Gastrocnemius medialis (tissue), 4 donors: ENCODE measurements at regions not wholly inside any gene's neighbourhood (a gene's known extent, or its start where the extent isn't known, plus 50 kb on each side); places are given as distances from the start of the nearest gene placed in this dataset.

Experiments
- ATAC-seq, 2 donors: fragments of 150-250 bp; one replicate each; pipeline ENCODE4 v1.9.1; 2016
- DNase-seq, 2 donors: peaks; one replicate each; pipeline ENCODE4 v3.0.0-alpha.2; 2019
- H3K27ac ChIP-seq, 4 donors: fragments of 200-600 bp; sonication (generic); 1 replicate in 1 of 4; 2 replicates in 3 of 4; pipeline ENCODE4 v1.5.1; 2016 to 2018; ENCODE audit warnings: mild to moderate bottlenecking in 2 of 4, moderate library complexity in 1 of 4
- H3K27me3 ChIP-seq, 3 donors: fragments of 200-600 bp; sonication (generic) in 2 of 3; 1 replicate in 1 of 3; 2 replicates in 2 of 3; pipeline versions ENCODE4 v1.5.1 to v1.6.0; 2016 to 2019; ENCODE audit warnings: mild to moderate bottlenecking in 1 of 3, moderate library complexity in 1 of 3
- H3K36me3 ChIP-seq, 2 donors: fragments of 200-600 bp; sonication (generic) in 1 of 2; one replicate each; pipeline ENCODE4 v1.5.1; 2017 to 2018
- H3K4me1 ChIP-seq, 2 donors: fragments of 200-600 bp; sonication (generic) in 1 of 2; one replicate each; pipeline ENCODE4 v1.5.1; 2016 to 2017; ENCODE audit warnings: mild to moderate bottlenecking in 2 of 2
- H3K4me3 ChIP-seq, 4 donors: fragments of 200-600 bp; sonication (generic) in 3 of 4; 1 replicate in 1 of 4; 2 replicates in 3 of 4; pipeline ENCODE4 v1.5.1; 2016 to 2019; ENCODE audit warnings: mild to moderate bottlenecking in 2 of 4
- H3K9me3 ChIP-seq, 3 donors: fragments of 200-600 bp; sonication (generic) in 2 of 3; 1 replicate in 1 of 3; 2 replicates in 2 of 3; pipeline ENCODE4 v1.5.1; 2016 to 2019
- POLR2A ChIP-seq, 2 donors: fragments of 450-650 bp; IDR thresholded peaks; one replicate each; pipeline ENCODE4 v1.6.1; 2017; ENCODE audit warnings: antibody characterized with exemption in 2 of 2, mild to moderate bottlenecking in 2 of 2, moderate library complexity in 2 of 2
- in situ Hi-C, 4 donors: fragments of 200-750 bp; cut with MboI; loops; one replicate each; pipeline versions ENCODE4 v1.15.0 to v1.8.0; 2017; ENCODE audit warnings: low sequenced_read_pairs in 4 of 4
- intact Hi-C: fragments of 100-400 bp; cut with DNase I; formaldehyde crosslinking; loops from one replicate; pipeline ENCODE4 v1.15.1; 2023; ENCODE audit warnings: low total_unique reads
- TF ChIP-seq, protein P1 (sequence below), 5 experiments: fragments of 450-650 bp in 3 of 5; fragments of 200-600 bp in 2 of 5; sonication (generic) in 2 of 5; IDR thresholded peaks in 4 of 5; conservative IDR thresholded peaks in 1 of 5; 1 replicate in 4 of 5; 2 replicates in 1 of 5; pipeline ENCODE4 v1.5.1; 2016 to 2019; ENCODE audit warnings: antibody characterized with exemption in 5 of 5, mild to moderate bottlenecking in 3 of 5, moderate library complexity in 3 of 5

GRCh38 chrX:113269203-113269602, 428.6 kb upstream of the AMOT start:
- Histone ChIP-seq H3K27me3 (no peaks in the 10 kb centered on the region), H3K4me3 (no peak overlapping the region), H3K36me3 (no peaks in the 10 kb centered on the region), H3K9me3 (no peaks in the 10 kb centered on the region), H3K27ac (no peak overlapping the region), H3K4me1 (no peaks in the 10 kb centered on the region)
- DNase-seq (no peak), ATAC-seq (no peak)
- intact Hi-C loops (no loop called here), in situ Hi-C loops (no loop called here)
- TF ChIP-seq POLR2A (IDR thresholded peaks at IDR 0.05) = no peak
- TF ChIP-seq, protein P1, sequence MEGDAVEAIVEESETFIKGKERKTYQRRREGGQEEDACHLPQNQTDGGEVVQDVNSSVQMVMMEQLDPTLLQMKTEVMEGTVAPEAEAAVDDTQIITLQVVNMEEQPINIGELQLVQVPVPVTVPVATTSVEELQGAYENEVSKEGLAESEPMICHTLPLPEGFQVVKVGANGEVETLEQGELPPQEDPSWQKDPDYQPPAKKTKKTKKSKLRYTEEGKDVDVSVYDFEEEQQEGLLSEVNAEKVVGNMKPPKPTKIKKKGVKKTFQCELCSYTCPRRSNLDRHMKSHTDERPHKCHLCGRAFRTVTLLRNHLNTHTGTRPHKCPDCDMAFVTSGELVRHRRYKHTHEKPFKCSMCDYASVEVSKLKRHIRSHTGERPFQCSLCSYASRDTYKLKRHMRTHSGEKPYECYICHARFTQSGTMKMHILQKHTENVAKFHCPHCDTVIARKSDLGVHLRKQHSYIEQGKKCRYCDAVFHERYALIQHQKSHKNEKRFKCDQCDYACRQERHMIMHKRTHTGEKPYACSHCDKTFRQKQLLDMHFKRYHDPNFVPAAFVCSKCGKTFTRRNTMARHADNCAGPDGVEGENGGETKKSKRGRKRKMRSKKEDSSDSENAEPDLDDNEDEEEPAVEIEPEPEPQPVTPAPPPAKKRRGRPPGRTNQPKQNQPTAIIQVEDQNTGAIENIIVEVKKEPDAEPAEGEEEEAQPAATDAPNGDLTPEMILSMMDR (IDR thresholded peaks at IDR 0.05 in 4 of 5, conservative IDR thresholded peaks at IDR 0.05 in 1 of 5) = no peak

GRCh38 chrX:113260474-113260873, 419.8 kb upstream of the AMOT start:
- Histone ChIP-seq H3K27me3 (no peaks in the 10 kb centered on the region), H3K4me1 (no peaks in the 10 kb centered on the region), H3K27ac (no peak overlapping the region), H3K4me3 (no peak overlapping the region), H3K36me3 (no peaks in the 10 kb centered on the region), H3K9me3 (no peaks in the 10 kb centered on the region)
- TF ChIP-seq POLR2A (IDR thresholded peaks at IDR 0.05) = no peak
- TF ChIP-seq, protein P1 (IDR thresholded peaks at IDR 0.05 in 4 of 5, conservative IDR thresholded peaks at IDR 0.05 in 1 of 5) = no peak
- no peak for DNase-seq
- no peak for ATAC-seq
- intact Hi-C loops (no loop called here), in situ Hi-C loops (no loop called here)

- H3K9me3 ChIP-seq = no peaks in the 10 kb centered on the region
- H3K4me1 ChIP-seq = no peaks in the 10 kb centered on the region
- intact Hi-C loops (no loop called here), in situ Hi-C loops (no loop called here)
- DNase-seq (no peak), ATAC-seq (no peak)
- no peak overlapping the region for H3K27ac ChIP-seq
- no peak for TF ChIP-seq POLR2A (IDR thresholded peaks at IDR 0.05)
- TF ChIP-seq, protein P1 (IDR thresholded peaks at IDR 0.05 in 4 of 5, conservative IDR thresholded peaks at IDR 0.05 in 1 of 5) = no peak
- H3K4me3 ChIP-seq = no peak overlapping the region
- no peaks in the 10 kb centered on the region for H3K36me3 ChIP-seq
- no peaks in the 10 kb centered on the region for H3K27me3 ChIP-seq
Observed at GRCh38 chrX:113222305-113222704, 381.7 kb upstream of the AMOT start.

GRCh38 chrX:113212052-113212451, 371.4 kb upstream of the AMOT start:
- Histone ChIP-seq H3K4me3 (no peak overlapping the region), H3K9me3 (peaks cover 0 to 4% (median 0%) of the 10 kb centered on the region in 3 donors), H3K27me3 (peaks cover 0 to 4% (median 0%) of the 10 kb centered on the region in 3 donors), H3K27ac (no peak overlapping the region), H3K4me1 (no peaks in the 10 kb centered on the region), H3K36me3 (no peaks in the 10 kb centered on the region)
- intact Hi-C loops = no loop called here
- TF ChIP-seq POLR2A (IDR thresholded peaks at IDR 0.05) = no peak
- TF ChIP-seq, protein P1 (IDR thresholded peaks at IDR 0.05 in 4 of 5, conservative IDR thresholded peaks at IDR 0.05 in 1 of 5) = no peak
- no peak for ATAC-seq
- DNase-seq = no peak
- in situ Hi-C loops = no loop called here

DNA sequence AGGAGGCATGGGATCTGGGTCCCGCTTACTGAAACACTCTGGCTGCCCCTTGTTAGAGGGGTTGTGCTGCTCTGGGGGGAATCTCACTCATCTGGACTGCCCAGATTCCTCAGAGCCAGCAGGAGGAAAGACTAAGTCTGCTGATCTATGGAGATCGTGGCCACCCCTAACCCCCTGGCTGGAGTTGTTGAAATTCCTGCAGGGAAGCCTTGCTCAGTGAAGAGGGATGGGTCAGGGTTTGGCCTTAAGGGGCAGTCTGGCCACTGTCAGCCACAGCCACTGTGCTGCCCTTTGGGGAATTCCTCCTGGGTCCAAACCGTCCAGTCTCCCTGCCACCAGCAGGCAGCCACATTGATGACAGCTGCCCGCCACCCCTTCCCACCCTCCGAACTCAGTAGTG, 362.0 kb upstream of the AMOT start:
- intact Hi-C loops (no loop called here), in situ Hi-C loops (no loop called here)
- TF ChIP-seq POLR2A (IDR thresholded peaks at IDR 0.05) = no peak
- TF ChIP-seq, protein P1 (IDR thresholded peaks at IDR 0.05 in 4 of 5, conservative IDR thresholded peaks at IDR 0.05 in 1 of 5) = no peak
- no peak overlapping the region for H3K4me3 ChIP-seq
- no peaks in the 10 kb centered on the region for H3K9me3 ChIP-seq
- no peaks in the 10 kb centered on the region for H3K36me3 ChIP-seq
- H3K27ac ChIP-seq = no peak overlapping the region
- H3K27me3 ChIP-seq = no peaks in the 10 kb centered on the region
- H3K4me1 ChIP-seq = no peaks in the 10 kb centered on the region
- ATAC-seq = no peak
- DNase-seq = no peak
